Loucy (cell line): ENCODE measurements at regions not wholly inside any gene's neighbourhood (a gene's known extent, or its start where the extent isn't known, plus 50 kb on each side); places are given as distances from the start of the nearest gene placed in this dataset.

Experiments
- H2AFZ ChIP-seq: fragments of 200-600 bp; sonication (generic); 2 replicates; pipeline ENCODE4 v1.6.0; 2016; ENCODE audit warnings: antibody characterized with exemption, mild to moderate bottlenecking, low read length, moderate library complexity
- H3F3A ChIP-seq: fragments of 200-600 bp; 2 replicates; pipeline ENCODE4 v1.6.0; 2016; ENCODE audit warnings: antibody characterized with exemption, low read depth, mild to moderate bottlenecking
- H3K27me3 ChIP-seq: fragments of 200-600 bp; sonication (generic); 2 replicates; pipeline ENCODE4 v1.6.1; 2014; ENCODE audit warnings: low read length, mild to moderate bottlenecking; ENCODE audit not compliant: insufficient read depth, poor library complexity, severe bottlenecking
- H3K36me3 ChIP-seq: fragments of 200-600 bp; sonication (generic); 2 replicates; pipeline ENCODE4 v1.6.1; 2016; ENCODE audit warnings: low read length; ENCODE audit not compliant: insufficient read depth
- H3K4me1 ChIP-seq: fragments of 200-600 bp; sonication (generic); 2 replicates; pipeline ENCODE4 v1.5.1; 2014; ENCODE audit warnings: low read length, mild to moderate bottlenecking; ENCODE audit not compliant: insufficient read depth, poor library complexity, severe bottlenecking
- H3K4me2 ChIP-seq: fragments of 200-600 bp; sonication (generic); 2 replicates; pipeline ENCODE4 v1.6.0; 2014; ENCODE audit warnings: antibody characterized with exemption, low read length, low read depth, mild to moderate bottlenecking; ENCODE audit not compliant: poor library complexity, severe bottlenecking
- H3K4me3 ChIP-seq: fragments of 200-600 bp; sonication (generic); 2 replicates; pipeline ENCODE4 v1.5.1; 2014; ENCODE audit warnings: low read length, mild to moderate bottlenecking, mixed read lengths; ENCODE audit not compliant: poor library complexity, severe bottlenecking
- H3K79me2 ChIP-seq: fragments of 200-600 bp; sonication (generic); 2 replicates; pipeline ENCODE4 v1.6.1; 2014; ENCODE audit warnings: low read length; ENCODE audit not compliant: insufficient read depth
- H3K9ac ChIP-seq: fragments of 200-600 bp; sonication (generic); 2 replicates; pipeline ENCODE4 v1.6.0; 2014; ENCODE audit warnings: mild to moderate bottlenecking, low read depth, low read length, moderate library complexity; ENCODE audit not compliant: poor library complexity, severe bottlenecking
- H3K9me2 ChIP-seq: fragments of 200-600 bp; sonication (generic); replicated peaks from 2 replicates; pipeline ENCODE4 v1.6.1; 2016; ENCODE audit warnings: low read depth, low read length, mixed read lengths
- H3K9me3 ChIP-seq: fragments of 200-600 bp; sonication (generic); 2 replicates; pipeline ENCODE4 v1.6.1; 2014; ENCODE audit warnings: mild to moderate bottlenecking, antibody characterized with exemption, low read length, low read depth; ENCODE audit not compliant: insufficient read depth
- H4K20me1 ChIP-seq: fragments of 200-600 bp; sonication (generic); 2 replicates; pipeline ENCODE4 v1.6.0; 2014; ENCODE audit warnings: antibody characterized with exemption, low read length, mild to moderate bottlenecking; ENCODE audit not compliant: insufficient read depth, poor library complexity, severe bottlenecking
- CTCF ChIP-seq: fragments of 200-600 bp; sonication (generic); conservative IDR thresholded peaks from 2 replicates; pipeline ENCODE4 v1.5.1; 2014; ENCODE audit warnings: mild to moderate bottlenecking, antibody characterized with exemption, low read length
- EZH2phosphoT487 ChIP-seq: fragments of 200-600 bp; IDR thresholded peaks from 2 replicates; pipeline ENCODE4 v1.6.1; 2018; ENCODE audit warnings: antibody characterized with exemption, mild to moderate bottlenecking, moderate library complexity, borderline replicate concordance

- peaks cover 5% of the 10 kb centered on the region for H3K4me1 ChIP-seq
- H3K9me2 ChIP-seq, result no peaks in the 10 kb centered on the region
- TF ChIP-seq EZH2phosphoT487, result no peak
- TF ChIP-seq CTCF, result no peak
Measured at GRCh38 chr6:106035655-106036054, 50.5 kb upstream of the PRDM1 start.

GRCh38 chr6:106033806-106034205, 52.3 kb upstream of the PRDM1 start:
- no peaks in the 10 kb centered on the region for H3K9me2 ChIP-seq
- no peaks in the 10 kb centered on the region for H3K79me2 ChIP-seq
- no peak overlapping the region for H3K4me2 ChIP-seq
- no peaks in the 10 kb centered on the region for H3K36me3 ChIP-seq
- TF ChIP-seq EZH2phosphoT487, result no peak
- TF ChIP-seq CTCF, result no peak
- H3K9ac ChIP-seq, result no peak overlapping the region
- no peaks in the 10 kb centered on the region for H3F3A ChIP-seq
- H3K4me1 ChIP-seq, result peaks cover 5% of the 10 kb centered on the region
- no peaks in the 10 kb centered on the region for H3K27me3 ChIP-seq
- H3K9me3 ChIP-seq, result no peaks in the 10 kb centered on the region; the same call in 1 of the 2 replicates
- H3K4me3 ChIP-seq, result no peak overlapping the region
- no peaks in the 10 kb centered on the region for H4K20me1 ChIP-seq
- H2AFZ ChIP-seq, result no peak overlapping the region

More at GRCh38 chr6:106035655-106036054, 50.5 kb upstream of the PRDM1 start:
- no peaks in the 10 kb centered on the region for H3K36me3 ChIP-seq
- H4K20me1 ChIP-seq, result no peaks in the 10 kb centered on the region
- no peak overlapping the region for H3K4me3 ChIP-seq
- H2AFZ ChIP-seq, result no peak overlapping the region
- H3F3A ChIP-seq, result no peaks in the 10 kb centered on the region
- H3K27me3 ChIP-seq, result no peaks in the 10 kb centered on the region
- no peaks in the 10 kb centered on the region for H3K79me2 ChIP-seq
- no peaks in the 10 kb centered on the region; the same call in 1 of the 2 replicates for H3K9me3 ChIP-seq
- no peak overlapping the region for H3K9ac ChIP-seq
- no peak overlapping the region for H3K4me2 ChIP-seq

- no peaks in the 10 kb centered on the region for H3K27me3 ChIP-seq
- no peak overlapping the region for H3K4me2 ChIP-seq
- H4K20me1 ChIP-seq, result no peaks in the 10 kb centered on the region
- TF ChIP-seq EZH2phosphoT487 (no peak), CTCF (no peak)
- no peaks in the 10 kb centered on the region for H3K9me3 ChIP-seq
- no peak overlapping the region for H2AFZ ChIP-seq
- no peaks in the 10 kb centered on the region for H3K79me2 ChIP-seq
- no peak overlapping the region for H3K4me3 ChIP-seq
- H3K9ac ChIP-seq, result no peak overlapping the region
- H3K4me1 ChIP-seq, result peaks cover 3% of the 10 kb centered on the region
- H3K36me3 ChIP-seq, result no peaks in the 10 kb centered on the region
- H3K9me2 ChIP-seq, result no peaks in the 10 kb centered on the region
- H3F3A ChIP-seq, result no peaks in the 10 kb centered on the region
Measured at GRCh38 chr6:106027758-106028157, 58.4 kb upstream of the PRDM1 start.
